ENCODE measurements at regions not wholly inside any gene's neighbourhood (a gene's known extent, or its start where the extent isn't known, plus 50 kb on each side); places are given as distances from the start of the nearest gene placed in this dataset.

DNA sequence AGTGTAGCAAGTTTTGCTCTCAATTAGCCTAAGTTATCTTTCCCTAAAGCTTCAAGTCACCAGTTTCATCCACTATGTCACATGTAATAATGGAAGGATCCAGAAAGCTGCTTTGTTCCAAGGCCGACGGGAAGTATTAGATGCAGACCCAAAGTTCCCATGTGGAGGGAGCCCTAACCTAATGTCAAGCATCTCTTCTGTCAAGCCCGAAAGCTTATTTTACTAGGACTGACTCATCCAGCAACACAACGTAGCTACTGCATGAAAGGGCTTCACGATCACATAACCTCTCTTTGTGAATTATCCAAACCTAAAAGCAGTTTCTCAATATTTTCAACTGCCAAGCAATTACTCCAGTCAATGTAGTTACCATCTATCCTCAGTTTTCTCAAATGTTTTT lies 133.4 kb downstream of the SLC6A15 start:
- TF ChIP-seq TAF1 (IDR thresholded peaks at IDR 0.05; ENCODE audit: borderline replicate concordance, low read depth, low read length) (no peak), POLR2A (IDR thresholded peaks at IDR 0.05; ENCODE audit: low read depth, low read length) (no peak), POLR2AphosphoS5 (IDR thresholded peaks at IDR 0.05; ENCODE audit: low read depth, low read length) (no peak)
